ENCODE measurements at regions not wholly inside any gene's neighbourhood (a gene's known extent, or its start where the extent isn't known, plus 50 kb on each side); places are given as distances from the start of the nearest gene placed in this dataset.

DNA sequence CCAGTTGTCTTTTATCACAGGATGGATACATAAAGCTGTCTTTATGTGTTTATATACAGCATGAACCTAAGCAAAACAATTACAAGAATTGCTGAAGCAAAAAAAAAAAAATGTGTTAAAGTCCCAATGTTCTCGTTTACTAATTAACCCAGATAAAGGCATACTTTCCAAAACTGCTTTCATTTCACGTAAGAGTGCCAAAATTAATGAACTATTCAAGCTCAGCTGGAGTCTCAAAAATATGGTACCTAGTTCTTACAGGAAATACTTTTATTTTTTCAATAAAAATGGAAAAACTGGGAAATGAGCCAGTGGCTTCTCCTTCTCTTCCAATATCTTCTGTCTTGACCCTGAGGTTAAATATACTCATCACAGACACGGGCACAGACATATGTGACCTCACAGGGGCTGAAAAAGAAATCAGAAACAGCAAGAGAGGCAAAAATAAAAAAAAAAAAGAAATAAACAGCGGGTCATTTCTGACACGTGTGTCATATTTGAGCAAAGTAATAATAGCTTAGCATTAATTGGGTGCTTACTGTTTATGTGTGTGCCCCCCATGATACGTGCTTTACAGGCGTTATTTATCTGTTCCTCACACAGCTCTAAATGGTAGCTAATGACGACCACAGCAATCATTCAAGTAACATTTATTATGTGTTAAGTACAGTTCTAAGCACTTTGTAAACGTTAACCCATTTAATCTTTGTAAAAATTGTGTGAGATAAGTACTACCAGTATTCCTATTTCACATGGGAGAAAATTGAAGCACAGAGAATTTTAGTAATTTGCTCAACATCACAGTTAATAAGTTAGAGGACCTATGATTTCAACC, 158.0 kb upstream of the MMADHC start:
- H3K4me3 ChIP-seq (ENCODE audit: low read depth, low read length, poor library complexity, severe bottlenecking) = no peak overlapping the region
- no peak overlapping the region for H3K4me2 ChIP-seq (ENCODE audit: low read length)
- no peak overlapping the region for H3K27ac ChIP-seq (ENCODE audit: low read depth, low read length, poor library complexity, severe bottlenecking)
- H3K27me3 ChIP-seq (ENCODE audit: insufficient read depth, low read length) = no peaks in the 10 kb centered on the region
- no peaks in the 10 kb centered on the region for H3K36me3 ChIP-seq (ENCODE audit: insufficient read depth, low read length)
- H3K9me2 ChIP-seq (ENCODE audit: low read depth, low read length) = no peaks in the 10 kb centered on the region
- TF ChIP-seq CTCF (IDR thresholded peaks at IDR 0.05; ENCODE audit: low read length) (no peak), EZH2 (IDR thresholded peaks at IDR 0.05; ENCODE audit: borderline replicate concordance, low read length) (no peak)
- no peaks in the 10 kb centered on the region for H4K20me1 ChIP-seq (ENCODE audit: insufficient read depth, low read length)
- H3K4me1 ChIP-seq (ENCODE audit: insufficient read depth, low read length, severe bottlenecking) = no peaks in the 10 kb centered on the region
- no peaks in the 10 kb centered on the region for H3F3A ChIP-seq (ENCODE audit: insufficient read depth, low read length)
- no peak overlapping the region for H2AFZ ChIP-seq (ENCODE audit: low read length)
- no peaks in the 10 kb centered on the region for H3K79me2 ChIP-seq (ENCODE audit: insufficient read depth, low read length)
- no peaks in the 10 kb centered on the region for H3K9me3 ChIP-seq (ENCODE audit: low read length)
- no peak overlapping the region for H3K9ac ChIP-seq (ENCODE audit: low read length)

DNA sequence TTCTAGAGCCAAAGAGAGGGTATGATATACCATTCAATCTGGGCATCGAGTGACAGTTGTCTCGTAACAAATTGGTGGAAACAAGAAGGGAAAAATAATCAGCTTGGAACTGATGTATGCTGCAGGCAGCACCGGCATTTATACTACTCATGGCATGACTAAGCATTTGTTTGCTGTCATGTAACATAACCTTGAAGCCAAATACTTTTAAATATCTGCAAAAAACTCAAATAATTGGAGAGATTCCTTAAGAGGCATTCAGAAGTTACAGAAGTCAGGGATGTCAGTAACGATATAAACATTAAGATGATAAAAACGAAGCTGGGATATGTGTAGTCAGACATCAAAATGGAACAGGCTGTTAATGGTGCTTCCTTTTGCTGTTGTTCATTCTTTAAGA, 157.3 kb upstream of the MMADHC start:
- no peaks in the 10 kb centered on the region for H3K4me1 ChIP-seq (ENCODE audit: insufficient read depth, low read length, severe bottlenecking)

DNA sequence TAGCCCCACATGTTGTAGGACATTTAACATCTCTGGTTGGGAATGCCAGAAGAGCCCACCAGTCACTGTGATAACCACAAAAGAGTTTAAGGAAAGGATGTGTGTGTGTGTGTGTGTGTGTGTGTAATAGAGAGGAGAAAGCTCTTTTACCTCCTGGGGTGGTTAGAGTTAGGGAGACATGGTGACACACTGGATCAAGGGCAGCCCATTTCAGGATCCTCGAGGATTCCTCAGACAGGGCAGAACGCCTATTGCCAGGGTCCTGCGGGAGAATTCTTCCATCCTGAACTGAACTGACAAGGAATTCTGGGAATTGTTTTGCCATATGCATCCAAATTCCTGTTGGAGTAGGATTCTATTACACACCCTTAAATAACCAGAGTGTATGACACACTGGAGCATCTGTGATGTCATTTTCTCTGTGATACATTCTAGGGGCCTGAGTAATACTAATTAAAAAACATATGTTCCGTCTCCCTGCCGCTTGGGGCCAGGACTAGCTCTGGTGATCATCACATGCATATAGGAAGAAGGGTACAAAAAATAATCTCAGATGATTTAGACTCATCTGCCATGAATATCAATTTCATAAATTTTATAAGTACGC, 156.4 kb upstream of the MMADHC start:
- Histone ChIP-seq H3K9me2 (ENCODE audit: low read depth, low read length) (no peaks in the 10 kb centered on the region), H3K36me3 (ENCODE audit: insufficient read depth, low read length) (no peaks in the 10 kb centered on the region), H4K20me1 (ENCODE audit: insufficient read depth, low read length) (no peaks in the 10 kb centered on the region), H3K79me2 (ENCODE audit: insufficient read depth, low read length) (no peaks in the 10 kb centered on the region), H2AFZ (ENCODE audit: low read length) (no peak overlapping the region), H3K4me2 (ENCODE audit: low read length) (no peak overlapping the region), H3K9me3 (ENCODE audit: low read length) (no peaks in the 10 kb centered on the region), H3F3A (ENCODE audit: insufficient read depth, low read length) (no peaks in the 10 kb centered on the region), H3K4me3 (ENCODE audit: low read depth, low read length, poor library complexity, severe bottlenecking) (no peak overlapping the region), H3K27me3 (ENCODE audit: insufficient read depth, low read length) (no peaks in the 10 kb centered on the region), H3K4me1 (ENCODE audit: insufficient read depth, low read length, severe bottlenecking) (no peaks in the 10 kb centered on the region), H3K27ac (ENCODE audit: low read depth, low read length, poor library complexity, severe bottlenecking) (no peak overlapping the region), H3K9ac (ENCODE audit: low read length) (no peak overlapping the region)
- no peak for TF ChIP-seq CTCF (IDR thresholded peaks at IDR 0.05; ENCODE audit: low read length)
- TF ChIP-seq EZH2 (IDR thresholded peaks at IDR 0.05; ENCODE audit: borderline replicate concordance, low read length) = no peak

More for the DNA sequence above, 157.3 kb upstream of the MMADHC start:
- H4K20me1 ChIP-seq (ENCODE audit: insufficient read depth, low read length) = no peaks in the 10 kb centered on the region
- no peaks in the 10 kb centered on the region for H3F3A ChIP-seq (ENCODE audit: insufficient read depth, low read length)
- H3K9me2 ChIP-seq (ENCODE audit: low read depth, low read length) = no peaks in the 10 kb centered on the region
- H3K27me3 ChIP-seq (ENCODE audit: insufficient read depth, low read length) = no peaks in the 10 kb centered on the region
- H3K4me3 ChIP-seq (ENCODE audit: low read depth, low read length, poor library complexity, severe bottlenecking) = no peak overlapping the region
- no peak overlapping the region for H3K9ac ChIP-seq (ENCODE audit: low read length)
- H2AFZ ChIP-seq (ENCODE audit: low read length) = no peak overlapping the region
- no peak overlapping the region for H3K27ac ChIP-seq (ENCODE audit: low read depth, low read length, poor library complexity, severe bottlenecking)
- no peak overlapping the region for H3K4me2 ChIP-seq (ENCODE audit: low read length)
- TF ChIP-seq EZH2 (IDR thresholded peaks at IDR 0.05; ENCODE audit: borderline replicate concordance, low read length) = no peak
- TF ChIP-seq CTCF (IDR thresholded peaks at IDR 0.05; ENCODE audit: low read length) = no peak
- no peaks in the 10 kb centered on the region for H3K79me2 ChIP-seq (ENCODE audit: insufficient read depth, low read length)
- no peaks in the 10 kb centered on the region for H3K36me3 ChIP-seq (ENCODE audit: insufficient read depth, low read length)
- no peaks in the 10 kb centered on the region for H3K9me3 ChIP-seq (ENCODE audit: low read length)
